Adrenal gland (tissue), 9 donors: ENCODE measurements at regions not wholly inside any gene's neighbourhood (a gene's known extent, or its start where the extent isn't known, plus 50 kb on each side); places are given as distances from the start of the nearest gene placed in this dataset.
A peak's percentile ranks its signal among the peaks of the same experiment; 100 is the strongest.

Source experiments
- DNase-seq, 7 donors: peaks; one replicate each; pipeline ENCODE4 v3.0.0-alpha.2; 2019 to 2020
- H3K27ac ChIP-seq, 5 donors: fragments of 200-600 bp; sonication (generic) in 4 of 5; 1 replicate in 3 of 5; 2 replicates in 2 of 5; pipeline versions ENCODE4 v1.5.1 to v1.8.0; 2016 to 2020; ENCODE audit warnings: mild to moderate bottlenecking in 1 of 5
- H3K27me3 ChIP-seq: fragments of 200-600 bp; 2 replicates; pipeline ENCODE4 v1.8.0; 2021
- H3K36me3 ChIP-seq, 2 donors: fragments of 200-600 bp; replicated peaks in 1 of 2; 1 replicate in 1 of 2; 2 replicates in 1 of 2; pipeline versions ENCODE4 v1.5.1 to v1.8.0; 2018 to 2022
- H3K4me1 ChIP-seq, 2 donors: fragments of 200-600 bp; replicated peaks in 1 of 2; 1 replicate in 1 of 2; 2 replicates in 1 of 2; pipeline versions ENCODE4 v1.5.1 to v1.8.0; 2018 to 2021
- H3K4me3 ChIP-seq, 4 donors: fragments of 200-600 bp; sonication (generic) in 3 of 4; one replicate each; pipeline ENCODE4 v1.5.1; 2016 to 2018
- H3K9me3 ChIP-seq, 3 donors: fragments of 200-600 bp; sonication (generic) in 1 of 3; replicated peaks in 1 of 3; 1 replicate in 2 of 3; 2 replicates in 1 of 3; pipeline versions ENCODE4 v1.5.1 to v1.8.0; 2016 to 2021
- POLR2A ChIP-seq, 2 donors: fragments of 450-650 bp; IDR thresholded peaks; one replicate each; pipeline ENCODE4 v1.6.1; 2017; ENCODE audit warnings: antibody characterized with exemption in 2 of 2, mild to moderate bottlenecking in 2 of 2, moderate library complexity in 1 of 2
- WGBS, 4 donors: extraction: QIAGEN DNeasy Blood & Tissue Kit in 2 of 4; methylation state at CpG; one replicate each; pipeline versions ENCODE4 v1.1.5 to v1.1.7; 2013 to 2017; 5-methylcytosine and 5-hydroxymethylcytosine counted together
- intact Hi-C, 2 donors: fragments of 100-400 bp; cut with DNase I; formaldehyde crosslinking; loops; one replicate each; pipeline versions ENCODE4 v1.14.1 to v1.15.0; 2022 to 2023
- TF ChIP-seq, protein P1 (sequence below), 6 experiments: fragments of 450-650 bp in 4 of 6; fragments of 200-600 bp in 2 of 6; sonication (generic) in 1 of 6; IDR thresholded peaks; 1 replicate in 5 of 6; 2 replicates in 1 of 6; pipeline versions ENCODE4 v1.5.1 to v1.8.0; 2016 to 2021; ENCODE audit warnings: antibody characterized with exemption in 6 of 6, mild to moderate bottlenecking in 2 of 6, moderate library complexity in 1 of 6
- donor health status: healthy with polysubstance abuse.
- donor health status: Bipolar disorder and iron deficiency.
- donor health status: DM: yes; HTN: yes; CAD: no.
- donor health status: DM: no; HTN: no; CAD: no.
- donor health status: DM: no; HTN: no; CAD: no.

DNA sequence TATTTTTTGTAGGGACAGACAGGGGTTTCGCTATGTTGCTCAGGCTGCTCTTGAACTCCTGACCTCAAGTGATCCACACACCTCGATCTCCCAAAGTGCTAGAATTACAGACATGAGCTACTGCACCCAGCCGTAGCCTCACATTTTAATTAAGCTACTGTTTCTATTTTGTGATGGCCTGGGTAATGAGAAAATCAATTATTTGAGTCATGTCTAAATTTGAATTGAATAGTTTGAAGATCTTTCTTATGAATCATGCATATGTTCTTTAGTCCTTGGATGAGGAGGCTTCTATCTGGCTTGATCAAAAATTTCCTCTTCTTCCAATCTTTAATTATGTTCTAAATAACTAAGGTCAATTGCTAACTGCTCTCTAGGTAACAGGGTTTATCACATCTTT, 175.0 kb downstream of the REEP3 start:
- no peaks in the 10 kb centered on the region for H3K9me3 ChIP-seq
- H3K4me3 ChIP-seq = no peak overlapping the region
- WGBS, 4 donors = 90 to 96% (median 94%) methylated on average over 3 of the region's 3 CpGs
- no peak overlapping the region for H3K27ac ChIP-seq
- H3K4me1 ChIP-seq = peaks cover 31 to 41% of the 10 kb centered on the region in 2 donors
- DNase-seq = no peak
- TF ChIP-seq POLR2A (IDR thresholded peaks at IDR 0.05) = no peak
- TF ChIP-seq, protein P1, sequence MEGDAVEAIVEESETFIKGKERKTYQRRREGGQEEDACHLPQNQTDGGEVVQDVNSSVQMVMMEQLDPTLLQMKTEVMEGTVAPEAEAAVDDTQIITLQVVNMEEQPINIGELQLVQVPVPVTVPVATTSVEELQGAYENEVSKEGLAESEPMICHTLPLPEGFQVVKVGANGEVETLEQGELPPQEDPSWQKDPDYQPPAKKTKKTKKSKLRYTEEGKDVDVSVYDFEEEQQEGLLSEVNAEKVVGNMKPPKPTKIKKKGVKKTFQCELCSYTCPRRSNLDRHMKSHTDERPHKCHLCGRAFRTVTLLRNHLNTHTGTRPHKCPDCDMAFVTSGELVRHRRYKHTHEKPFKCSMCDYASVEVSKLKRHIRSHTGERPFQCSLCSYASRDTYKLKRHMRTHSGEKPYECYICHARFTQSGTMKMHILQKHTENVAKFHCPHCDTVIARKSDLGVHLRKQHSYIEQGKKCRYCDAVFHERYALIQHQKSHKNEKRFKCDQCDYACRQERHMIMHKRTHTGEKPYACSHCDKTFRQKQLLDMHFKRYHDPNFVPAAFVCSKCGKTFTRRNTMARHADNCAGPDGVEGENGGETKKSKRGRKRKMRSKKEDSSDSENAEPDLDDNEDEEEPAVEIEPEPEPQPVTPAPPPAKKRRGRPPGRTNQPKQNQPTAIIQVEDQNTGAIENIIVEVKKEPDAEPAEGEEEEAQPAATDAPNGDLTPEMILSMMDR (IDR thresholded peaks at IDR 0.05) = no peak
- no peaks in the 10 kb centered on the region for H3K27me3 ChIP-seq
- no peaks in the 10 kb centered on the region for H3K36me3 ChIP-seq
- intact Hi-C loops = loop anchor here in 1 of 2 donors (10.0 kb wide), 1 partner anchor 181 kb away; no protein-coding TSS in a partner anchor

DNA sequence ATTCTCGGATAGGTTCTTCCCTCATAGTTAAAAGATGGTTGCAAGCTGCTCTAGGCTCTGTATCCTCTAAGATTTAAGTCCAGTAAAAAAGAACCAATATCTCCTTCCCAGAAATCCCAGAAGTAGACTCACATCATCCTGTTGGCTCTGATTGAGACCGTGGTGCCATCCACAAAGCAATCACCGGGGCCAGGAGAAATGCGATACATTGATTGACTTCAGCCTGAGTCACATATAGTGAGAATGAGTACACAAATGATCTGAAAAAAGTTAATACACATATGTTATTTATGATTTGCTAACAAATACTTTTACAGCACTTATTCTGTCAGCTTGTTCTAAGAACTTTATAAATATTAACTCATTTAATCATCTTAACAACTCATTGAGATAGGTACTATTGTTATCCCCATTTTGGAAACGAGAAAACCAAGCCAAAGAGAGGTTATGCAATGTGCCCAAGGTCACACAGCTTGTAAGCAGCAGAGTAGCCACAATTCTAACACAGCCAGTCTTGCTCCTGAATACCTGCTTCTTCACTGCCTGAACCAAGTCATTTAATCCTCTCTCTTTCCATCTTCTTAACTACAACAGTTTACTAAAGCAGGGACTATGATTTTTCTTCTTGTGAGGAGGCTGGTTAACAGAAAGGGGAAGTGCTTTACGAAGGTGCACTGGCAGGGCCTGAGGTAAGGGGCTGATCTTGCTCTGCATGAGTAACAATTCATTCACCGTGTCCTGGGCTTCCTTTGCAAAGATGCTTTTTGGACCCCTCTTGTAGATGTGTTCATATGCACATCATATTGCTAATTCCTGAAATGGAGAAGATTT, 177.0 kb downstream of the REEP3 start:
- intact Hi-C loops = loop anchor here in 1 of 2 donors (10.0 kb wide), 1 partner anchor 183 kb away; no protein-coding TSS in a partner anchor
- WGBS, 4 donors = 54 to 69% (median 63%) methylated on average over 7 of the region's 7 CpGs
- Histone ChIP-seq H3K4me3 (no peak overlapping the region), H3K4me1 (peaks cover 34 to 43% of the 10 kb centered on the region in 2 donors), H3K27ac (peak overlapping the region in 3 of 5 donors; percentile 73 to 95 (median 86)), H3K9me3 (no peaks in the 10 kb centered on the region), H3K36me3 (no peaks in the 10 kb centered on the region), H3K27me3 (no peaks in the 10 kb centered on the region)
- peak in 5 of 7 donors; percentile 37 to 65 (median 44) for DNase-seq
- TF ChIP-seq, protein P1 (IDR thresholded peaks at IDR 0.05) = no peak
- no peak for TF ChIP-seq POLR2A (IDR thresholded peaks at IDR 0.05)

DNA sequence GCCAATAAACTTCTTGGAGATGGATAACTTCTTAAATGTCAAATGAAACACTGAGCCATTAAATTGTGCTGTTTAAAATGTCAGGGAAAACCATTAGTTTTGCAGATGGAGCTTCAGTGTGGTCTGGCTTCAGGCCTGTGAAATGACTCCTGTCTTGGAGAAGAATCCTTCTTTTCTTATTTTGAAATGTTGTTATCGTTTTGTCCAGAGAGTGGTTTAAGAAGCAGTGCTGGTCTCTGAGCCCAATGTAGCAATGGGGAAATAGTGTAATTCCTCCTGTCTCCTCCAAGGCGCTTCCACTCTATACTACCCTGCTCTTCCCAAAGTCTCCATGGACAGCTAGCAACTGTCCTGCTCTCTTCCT, 177.6 kb downstream of the REEP3 start:
- intact Hi-C loops = loop anchor here in 1 of 2 donors (10.0 kb wide), 1 partner anchor 184 kb away; no protein-coding TSS in a partner anchor
- WGBS, 4 donors = 56 to 75% (median 66%) methylated on average over 2 of the region's 2 CpGs
- Histone ChIP-seq H3K4me3 (no peak overlapping the region), H3K36me3 (no peaks in the 10 kb centered on the region), H3K9me3 (no peaks in the 10 kb centered on the region), H3K27ac (peak overlapping the region in 4 of 5 donors; percentile 0 to 95 (median 80)), H3K4me1 (peaks cover 34 to 43% of the 10 kb centered on the region in 2 donors), H3K27me3 (no peaks in the 10 kb centered on the region)
- DNase-seq = no peak
- no peak for TF ChIP-seq POLR2A (IDR thresholded peaks at IDR 0.05)
- TF ChIP-seq, protein P1 (IDR thresholded peaks at IDR 0.05) = no peak

DNA sequence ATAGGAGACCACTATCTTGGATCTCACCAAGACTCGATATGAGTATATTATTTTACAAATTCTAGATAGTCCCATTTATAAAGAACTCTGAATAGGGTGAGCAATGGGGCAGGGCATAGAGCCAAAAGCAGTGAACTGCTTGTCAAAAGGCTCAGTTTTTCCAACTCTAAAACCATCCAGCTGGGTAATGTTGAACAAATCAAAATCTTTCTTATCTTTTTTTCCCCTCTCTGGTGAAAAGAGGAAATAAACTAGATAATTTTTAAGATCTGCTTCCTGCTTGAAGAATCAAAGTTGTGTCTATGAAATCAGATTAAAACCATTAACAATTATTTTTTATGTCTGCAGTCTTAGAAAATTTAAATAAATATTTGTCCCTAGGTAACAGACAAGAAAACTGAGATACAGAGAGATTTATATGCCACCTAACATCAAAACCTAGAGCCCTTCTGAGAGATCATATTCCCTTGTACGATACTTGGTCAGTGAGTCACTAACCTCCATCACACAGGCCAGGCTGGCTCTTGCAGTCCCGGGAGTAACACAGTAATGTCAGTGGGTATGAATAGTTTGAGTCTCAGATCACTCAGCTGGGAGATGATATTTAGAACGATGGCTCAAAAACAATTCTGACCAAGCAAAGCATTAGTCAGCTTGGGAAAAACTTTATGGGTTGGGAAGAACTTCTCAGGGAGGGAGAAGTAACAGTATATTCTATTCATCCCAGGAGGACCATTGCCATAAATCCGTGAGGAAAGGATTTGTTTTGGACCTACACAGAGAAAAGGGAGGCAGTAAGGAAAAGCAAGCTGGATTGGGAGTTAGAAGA, 178.8 kb downstream of the REEP3 start:
- Histone ChIP-seq H3K36me3 (no peaks in the 10 kb centered on the region), H3K27ac (peak overlapping the region; percentile 61 to 95 (median 85)), H3K4me3 (peak overlapping the region in 1 of 4 donors; percentile 21), H3K27me3 (no peaks in the 10 kb centered on the region), H3K4me1 (peaks cover 34 to 43% of the 10 kb centered on the region in 2 donors), H3K9me3 (no peaks in the 10 kb centered on the region)
- intact Hi-C loops = loop anchor here in 1 of 2 donors (10.0 kb wide), 1 partner anchor 185 kb away; no protein-coding TSS in a partner anchor
- TF ChIP-seq, protein P1 (IDR thresholded peaks at IDR 0.05) = no peak
- TF ChIP-seq POLR2A (IDR thresholded peaks at IDR 0.05) = no peak
- 9 to 13% (median 11%) methylated on average over 5 of the region's 5 CpGs for WGBS, 4 donors
- DNase-seq = peak; percentile 69 to 90 (median 83)
